Nephron (organoid): ENCODE measurements at regions not wholly inside any gene's neighbourhood (a gene's known extent, or its start where the extent isn't known, plus 50 kb on each side); places are given as distances from the start of the nearest gene placed in this dataset.

Experiments
- H3K27ac Mint-ChIP-seq, 3 experiments: 2 replicates each; pipeline ENCODE4 v1.8.0; 2020; ENCODE audit warnings: mixed read lengths in 3 of 3, mild to moderate bottlenecking in 2 of 3, moderate library complexity in 1 of 3
- H3K27me3 Mint-ChIP-seq: 2 replicates; pipeline ENCODE4 v1.8.0; 2021; ENCODE audit warnings: low read depth, mild to moderate bottlenecking, moderate library complexity, mixed read lengths
- H3K36me3 Mint-ChIP-seq: 2 replicates; pipeline ENCODE4 v1.8.0; 2020; ENCODE audit warnings: low read depth, mixed read lengths
- H3K4me1 Mint-ChIP-seq: 2 replicates; pipeline ENCODE4 v1.8.0; 2020; ENCODE audit warnings: mixed read lengths
- H3K4me3 Mint-ChIP-seq, 3 experiments: 2 replicates each; pipeline ENCODE4 v1.8.0; 2020; ENCODE audit warnings: mild to moderate bottlenecking in 3 of 3, mixed read lengths in 3 of 3, moderate library complexity in 2 of 3
- H3K9me3 Mint-ChIP-seq: 2 replicates; pipeline ENCODE4 v1.8.0; 2020; ENCODE audit warnings: mixed read lengths
- CTCF ChIP-seq, 3 experiments: fragments of 200-600 bp; sonication (generic); IDR thresholded peaks; one replicate each; pipeline ENCODE4 v1.5.0; 2021; ENCODE audit warnings: antibody characterized with exemption in 3 of 3; ENCODE audit not compliant: unreplicated experiment in 3 of 3

DNA sequence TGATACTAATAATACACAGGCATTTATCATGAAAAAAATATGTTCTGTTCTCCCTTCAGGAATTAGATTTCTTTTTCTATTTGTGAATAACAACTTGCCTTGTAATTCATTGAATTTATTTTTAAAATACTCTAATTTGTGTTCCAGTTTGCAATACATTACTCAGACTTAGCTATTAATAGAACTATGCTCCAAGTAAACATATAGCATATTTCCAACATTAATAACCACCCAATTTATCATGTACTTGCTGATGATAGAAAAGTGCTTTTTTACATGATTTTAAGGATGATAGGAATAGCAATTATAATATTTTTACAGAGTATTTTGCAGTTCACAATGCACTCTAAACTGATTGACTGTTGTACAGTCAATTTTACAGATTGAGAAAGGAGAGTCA, 338.8 kb upstream of the SEMA3D start:
- no peaks in the 10 kb centered on the region for H3K36me3 Mint-ChIP-seq
- H3K27ac Mint-ChIP-seq: no peak overlapping the region
- peaks cover 11% of the 10 kb centered on the region for H3K4me1 Mint-ChIP-seq

DNA sequence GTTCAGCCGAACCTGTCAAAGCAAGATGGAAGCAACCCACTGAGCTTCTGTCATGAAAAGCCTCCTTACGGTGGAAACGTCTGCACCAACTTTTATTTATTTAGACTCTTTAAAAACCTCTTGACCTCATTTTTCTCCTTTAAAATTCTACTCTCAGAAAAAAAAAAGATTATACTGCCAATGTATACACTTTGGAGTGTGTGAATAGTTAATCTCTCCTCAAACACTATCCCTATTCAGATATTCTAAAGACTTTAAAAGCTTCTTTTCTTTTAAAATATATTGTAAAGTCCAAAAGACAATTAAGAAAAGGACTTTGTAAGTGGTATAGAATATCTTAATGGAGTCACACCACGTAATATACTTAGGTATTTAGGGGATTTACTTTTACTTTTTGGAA, 335.2 kb upstream of the SEMA3D start:
- Mint-ChIP-seq H3K9me3 (no peaks in the 10 kb centered on the region), H3K36me3 (no peaks in the 10 kb centered on the region), H3K27ac (peak overlapping the region in 2 of 3 experiments; percentile 65 to 68), H3K4me3 (no peak overlapping the region), H3K27me3 (no peaks in the 10 kb centered on the region), H3K4me1 (peaks cover 17% of the 10 kb centered on the region)
- TF ChIP-seq CTCF (IDR thresholded peaks at IDR 0.05; ENCODE audit: unreplicated experiment in 3 of 3): no peak

More for the DNA sequence above, 338.8 kb upstream of the SEMA3D start:
- Mint-ChIP-seq H3K4me3 (no peak overlapping the region), H3K27me3 (no peaks in the 10 kb centered on the region), H3K9me3 (no peaks in the 10 kb centered on the region)
- TF ChIP-seq CTCF (IDR thresholded peaks at IDR 0.05; ENCODE audit: unreplicated experiment in 3 of 3): no peak

GRCh38 chr7:85521108-85521694, 334.3 kb upstream of the SEMA3D start:
- Mint-ChIP-seq H3K9me3 (no peaks in the 10 kb centered on the region), H3K4me3 (no peak overlapping the region), H3K36me3 (no peaks in the 10 kb centered on the region), H3K27me3 (no peaks in the 10 kb centered on the region), H3K4me1 (peaks cover 17% of the 10 kb centered on the region), H3K27ac (peak overlapping the region; percentile 65 to 80 (median 68))
- no peak for TF ChIP-seq CTCF (IDR thresholded peaks at IDR 0.05; ENCODE audit: unreplicated experiment in 3 of 3)

DNA sequence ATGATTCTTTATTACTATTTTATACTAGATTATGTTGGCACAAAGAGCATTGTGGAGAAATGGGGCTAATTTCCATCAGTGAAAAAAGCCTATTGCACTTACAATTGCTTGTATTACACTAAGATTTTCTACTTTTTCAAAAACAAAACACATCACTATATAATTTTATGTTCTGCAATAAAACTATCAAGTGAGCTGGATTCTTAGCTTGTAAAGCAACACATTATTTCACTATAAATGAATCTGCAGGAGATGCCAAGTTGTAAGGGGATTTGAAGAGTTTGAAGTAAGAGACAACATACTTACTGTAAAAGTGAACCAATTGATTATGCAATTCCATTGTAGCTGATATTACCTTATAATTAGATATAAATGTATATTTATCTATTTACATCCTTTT, 333.3 kb upstream of the SEMA3D start:
- Mint-ChIP-seq H3K36me3 (no peaks in the 10 kb centered on the region), H3K27ac (peak overlapping the region in 1 of 3 experiments; percentile 82), H3K9me3 (no peaks in the 10 kb centered on the region), H3K27me3 (no peaks in the 10 kb centered on the region), H3K4me1 (peaks cover 21% of the 10 kb centered on the region), H3K4me3 (no peak overlapping the region)
- TF ChIP-seq CTCF (IDR thresholded peaks at IDR 0.05; ENCODE audit: unreplicated experiment in 3 of 3): no peak

DNA sequence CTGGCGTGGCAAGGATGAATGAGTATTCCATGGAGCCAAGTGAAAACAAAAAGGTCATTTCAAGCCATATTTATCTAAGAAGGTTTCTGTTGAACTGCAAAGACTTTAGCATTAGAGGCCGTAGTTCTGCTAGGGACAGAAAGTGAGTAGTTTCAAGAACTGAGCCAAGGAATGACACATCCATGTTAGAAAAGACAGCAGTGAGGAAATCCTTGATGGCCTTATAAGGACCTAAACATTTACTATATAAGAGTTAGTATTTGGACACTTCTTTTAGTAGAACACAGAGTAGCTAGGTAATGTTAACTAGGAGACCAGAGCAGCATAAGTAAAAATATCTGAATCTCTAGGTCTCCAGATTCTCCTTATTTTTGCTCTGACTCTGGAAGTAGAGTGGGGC, 329.8 kb upstream of the SEMA3D start:
- Mint-ChIP-seq H3K9me3 (no peaks in the 10 kb centered on the region), H3K27ac (no peak overlapping the region), H3K4me1 (peaks cover 31% of the 10 kb centered on the region), H3K27me3 (no peaks in the 10 kb centered on the region), H3K4me3 (no peak overlapping the region), H3K36me3 (no peaks in the 10 kb centered on the region)
- no peak for TF ChIP-seq CTCF (IDR thresholded peaks at IDR 0.05; ENCODE audit: unreplicated experiment in 3 of 3)

GRCh38 chr7:85512790-85513189, 325.9 kb upstream of the SEMA3D start:
- no peak for TF ChIP-seq CTCF (IDR thresholded peaks at IDR 0.05; ENCODE audit: unreplicated experiment in 3 of 3)
- Mint-ChIP-seq H3K9me3 (no peaks in the 10 kb centered on the region), H3K4me3 (no peak overlapping the region), H3K27me3 (no peaks in the 10 kb centered on the region), H3K4me1 (peaks cover 27% of the 10 kb centered on the region), H3K36me3 (no peaks in the 10 kb centered on the region), H3K27ac (no peak overlapping the region)
